ENCODE measurements at regions not wholly inside any gene's neighbourhood (a gene's known extent, or its start where the extent isn't known, plus 50 kb on each side); places are given as distances from the start of the nearest gene placed in this dataset.

DNA sequence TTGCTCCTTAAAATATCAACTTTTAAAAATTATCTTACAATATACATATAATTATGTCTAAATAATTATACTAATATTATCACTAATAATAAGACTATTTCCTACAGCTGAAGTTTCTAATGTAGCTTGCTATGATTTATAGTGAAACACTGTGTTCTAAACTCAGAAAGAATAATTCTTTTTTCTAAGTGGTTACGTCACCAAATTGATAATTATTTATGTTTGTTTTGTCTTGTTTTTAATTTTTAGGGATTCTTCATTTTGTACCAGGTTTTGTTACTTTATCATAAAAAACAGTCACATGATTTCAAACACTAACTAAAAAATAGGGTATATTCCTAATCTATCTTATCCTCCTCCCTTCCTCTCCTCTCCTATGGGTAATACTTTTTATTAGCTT is 662.1 kb downstream of the FRK start:
- DNase-seq, result no peak

DNA sequence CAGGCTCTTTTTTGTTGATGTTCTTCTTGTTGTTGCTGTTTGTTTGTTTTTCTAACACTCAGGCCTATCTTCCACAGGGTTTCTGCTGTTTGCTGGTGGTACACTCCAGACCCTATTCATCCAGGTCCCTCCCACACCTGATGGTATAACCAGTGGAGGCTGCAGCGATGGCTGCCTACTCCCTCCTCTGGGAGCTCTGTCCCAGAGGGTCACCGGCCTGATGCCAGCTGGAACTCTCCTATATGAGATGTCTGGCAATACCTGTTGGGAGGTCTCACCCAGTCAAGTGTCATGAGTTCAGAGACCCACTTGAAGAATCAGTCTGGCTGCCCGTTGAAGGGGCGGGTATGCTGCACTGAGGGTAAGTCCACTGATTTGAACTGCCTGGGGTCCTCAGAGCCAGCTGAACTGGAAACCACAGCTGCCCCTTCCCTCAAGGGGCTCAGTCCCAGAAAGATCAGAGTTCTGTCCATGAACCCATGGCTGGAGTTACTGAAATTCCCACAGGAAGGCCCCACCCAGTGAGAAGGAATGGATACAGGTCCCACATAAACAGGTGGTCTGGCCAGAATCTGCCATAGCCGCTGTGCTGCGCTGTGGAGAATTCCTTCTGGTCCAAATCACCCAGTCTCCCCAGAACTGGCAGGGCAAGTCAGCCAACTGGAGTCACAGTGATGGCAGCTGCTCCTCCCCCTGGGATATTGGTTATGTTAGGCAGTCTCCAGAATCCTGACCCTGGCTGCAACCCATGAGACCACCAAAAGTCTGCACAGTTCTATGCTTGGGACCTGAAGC is 664.4 kb downstream of the FRK start:
- no peak for DNase-seq

DNA sequence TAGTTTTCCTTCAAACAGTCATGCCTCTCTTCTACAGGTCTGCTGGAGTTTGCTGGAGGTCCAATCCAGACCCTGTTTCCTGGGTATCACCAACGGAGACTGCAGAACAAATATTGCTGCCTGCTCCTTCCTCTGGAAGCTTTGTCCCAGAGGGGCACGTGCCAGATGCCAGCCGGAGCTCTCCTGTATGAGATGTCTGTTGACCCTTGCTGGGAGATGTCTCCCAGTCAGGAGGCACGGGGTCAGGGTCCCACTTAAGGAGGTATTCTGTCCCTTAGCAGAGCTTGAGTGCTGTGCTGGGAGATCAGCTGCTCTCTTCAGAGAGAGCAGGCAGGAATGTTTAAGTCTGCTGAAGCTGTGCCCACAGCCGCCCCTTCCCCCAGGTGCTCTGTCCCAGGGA is 666.9 kb downstream of the FRK start:
- no peak for DNase-seq

DNA sequence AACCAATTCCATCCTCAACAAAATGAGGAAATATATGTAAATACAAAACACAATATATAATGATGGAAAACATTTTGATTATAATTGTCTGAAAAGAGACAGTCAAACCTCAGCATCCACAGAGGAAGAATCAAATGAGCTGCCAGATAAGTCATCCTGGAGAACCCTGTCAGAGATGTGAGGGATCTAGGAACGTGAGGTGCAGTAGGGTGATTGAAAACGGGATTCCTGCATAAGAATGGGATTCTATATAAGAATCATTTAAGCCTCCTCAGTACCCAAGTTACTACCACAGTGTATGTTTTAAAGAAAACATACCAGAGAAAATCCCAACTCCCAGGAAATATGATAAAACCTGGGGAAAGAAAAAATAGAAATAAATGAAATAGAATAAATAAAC is 690.5 kb downstream of the FRK start:
- no peak for DNase-seq

DNA sequence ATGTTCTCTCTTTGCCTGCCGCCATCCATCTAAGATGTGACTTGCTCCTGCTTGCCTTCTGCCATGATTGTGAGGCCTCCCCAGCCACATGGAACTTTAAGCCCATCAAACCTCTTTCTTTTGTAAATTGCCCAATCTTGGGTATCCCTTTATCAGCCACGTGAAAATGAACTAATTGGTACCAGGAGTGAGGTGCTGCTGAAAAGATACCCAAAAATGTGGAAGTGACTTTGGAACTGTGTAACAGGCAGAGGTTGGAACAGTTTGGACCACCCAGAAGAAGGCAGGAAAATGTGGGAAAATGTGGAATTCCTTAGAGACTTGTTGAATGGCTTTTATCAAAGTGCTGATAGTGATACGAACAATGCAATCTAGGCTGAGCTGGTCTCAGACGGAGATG is 694.9 kb downstream of the FRK start:
- no peak for DNase-seq

DNA sequence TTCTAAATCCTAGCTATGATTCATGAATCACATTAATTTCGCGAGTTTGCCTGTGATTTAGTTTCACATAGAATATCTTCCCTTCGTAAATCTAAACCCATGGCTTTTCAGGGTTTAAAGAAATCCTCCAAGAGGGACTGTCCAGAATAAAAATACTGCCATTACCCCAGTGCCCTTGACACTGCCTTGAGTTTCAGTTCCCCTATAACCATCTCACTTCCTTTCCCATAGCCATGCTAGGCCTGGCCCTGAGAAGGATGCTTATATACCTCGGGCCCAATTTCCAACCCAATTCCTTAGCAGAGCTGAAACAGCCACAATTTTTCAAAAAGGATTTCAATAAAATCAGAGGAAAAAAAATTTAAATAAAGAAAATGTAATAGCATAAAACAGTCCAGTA is 697.3 kb downstream of the FRK start:
- DNase-seq, result no peak

DNA sequence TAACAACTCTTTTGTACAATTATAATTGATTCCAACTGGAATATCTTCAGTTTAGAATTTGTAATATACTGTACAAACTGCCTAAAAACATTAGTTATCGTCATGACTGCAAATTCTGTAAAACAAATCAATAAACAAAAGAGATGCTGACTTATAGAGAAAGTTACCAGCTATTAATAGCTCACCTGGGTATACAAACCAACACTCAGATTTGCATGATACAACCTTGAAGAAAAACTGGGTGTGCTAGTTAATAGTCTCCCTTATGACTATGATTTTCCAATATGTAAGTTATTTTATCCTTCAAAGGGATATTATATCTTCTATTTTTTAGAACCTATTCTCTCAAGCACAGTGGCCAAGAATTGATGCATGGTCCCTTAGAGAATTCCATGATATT is 698.5 kb downstream of the FRK start:
- DNase-seq, result no peak

DNA sequence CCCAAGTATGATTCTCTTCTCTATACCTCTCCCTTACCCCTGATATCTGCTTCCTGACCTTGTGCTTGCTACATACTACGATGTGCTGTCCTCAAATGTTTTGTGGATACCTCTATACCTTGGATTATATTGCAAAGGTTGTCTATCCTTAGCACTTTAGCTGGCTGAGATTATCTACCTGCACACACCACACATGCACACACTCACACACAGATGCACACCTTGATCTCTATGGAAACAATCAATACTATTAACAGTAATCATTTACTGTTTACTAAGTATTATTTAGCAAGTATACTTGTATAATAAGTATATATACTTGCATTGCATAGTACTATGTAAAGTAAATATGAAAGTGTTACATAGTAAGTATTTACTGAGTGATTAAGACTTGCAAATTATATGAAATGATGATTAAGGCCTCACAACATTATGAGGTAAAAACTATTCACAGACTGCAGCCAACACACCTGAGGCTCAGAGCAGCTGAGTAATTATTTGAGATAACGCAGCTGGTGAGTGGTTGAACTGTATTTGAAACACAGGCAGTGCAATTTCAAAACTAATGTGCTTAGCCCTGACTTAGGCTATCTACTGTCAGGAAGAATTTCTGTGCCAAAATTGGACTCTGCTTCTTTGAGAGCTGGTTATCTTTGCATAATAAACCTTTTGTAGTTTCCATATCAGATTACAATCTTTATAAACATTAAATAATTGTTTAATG is 699.9 kb downstream of the FRK start:
- no peak for DNase-seq

DNA sequence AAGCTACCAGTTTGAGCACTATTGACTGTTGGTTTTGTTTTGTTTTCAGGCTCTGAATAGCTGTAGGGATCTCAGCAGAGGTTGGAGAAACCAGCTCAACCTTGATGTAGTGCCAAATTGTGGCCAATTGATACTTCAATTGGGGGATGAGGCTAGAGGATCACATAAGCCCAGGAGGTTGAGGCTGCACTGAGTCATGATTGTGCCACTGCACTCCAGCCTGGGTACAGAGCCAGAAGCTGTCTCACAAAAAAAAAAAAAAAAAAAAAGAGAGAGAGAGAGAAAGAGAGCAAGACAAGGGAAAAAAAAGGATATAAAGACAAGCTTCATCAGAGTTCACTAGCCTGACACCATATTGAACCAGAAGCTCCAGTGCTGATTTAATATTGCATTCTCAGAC is 702.1 kb downstream of the FRK start:
- no peak for DNase-seq

DNA sequence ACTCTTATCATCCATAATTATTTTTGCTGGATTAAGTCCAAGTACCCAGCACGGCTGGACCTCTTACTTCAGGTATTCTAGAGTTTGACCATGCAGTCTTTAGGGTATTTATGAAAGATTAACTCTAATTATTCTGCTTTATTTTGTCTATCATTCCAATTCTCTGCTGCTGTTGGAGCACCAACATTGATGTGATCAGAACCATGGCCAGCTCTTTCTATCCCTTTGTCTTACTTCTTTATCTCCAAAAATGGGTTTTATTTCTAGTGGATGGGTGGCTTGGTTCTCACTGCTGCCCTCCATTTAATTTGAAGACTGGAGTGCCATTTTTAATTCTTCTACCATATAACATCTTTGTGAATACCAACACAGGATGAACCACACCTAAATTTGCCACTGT is 704.3 kb downstream of the FRK start:
- no peak for DNase-seq

DNA sequence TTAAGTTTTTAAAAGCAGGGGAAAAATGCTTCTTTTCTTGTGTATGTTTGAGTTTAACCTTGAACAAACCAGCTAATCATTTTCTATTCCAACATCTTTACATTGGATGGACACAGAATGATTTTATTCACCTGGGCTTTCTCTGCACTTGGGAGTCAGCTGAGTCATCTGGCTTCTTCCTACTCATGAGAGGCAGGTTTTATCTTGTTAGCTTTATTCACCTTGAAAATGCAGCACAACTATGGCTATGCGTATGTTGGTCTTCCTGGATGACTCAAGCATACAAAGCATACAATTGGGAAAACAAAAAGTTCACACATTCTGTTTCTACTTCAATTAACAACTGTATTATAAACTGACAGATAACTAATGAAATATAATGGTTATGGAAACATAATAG is 737.7 kb downstream of the FRK start:
- no peak for DNase-seq

DNA sequence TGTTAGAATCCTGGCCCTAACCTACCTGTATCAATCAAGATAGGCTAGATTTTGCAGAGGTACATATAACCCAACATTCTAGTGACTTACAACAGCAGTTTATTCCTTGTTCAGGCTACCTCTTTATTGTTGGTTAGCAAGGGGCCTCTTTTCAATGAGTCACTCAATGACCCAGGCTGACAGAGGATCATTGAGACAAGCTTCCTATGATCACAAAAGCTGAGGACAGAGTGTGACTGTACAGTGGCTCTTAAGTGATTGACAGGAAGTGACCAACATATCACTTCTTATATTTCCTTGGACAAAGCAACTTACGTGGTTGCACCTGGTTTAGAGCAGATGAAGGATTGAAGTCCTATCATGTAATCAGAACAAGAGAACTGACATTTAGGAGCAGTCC is 740.9 kb downstream of the FRK start:
- no peak for DNase-seq

DNA sequence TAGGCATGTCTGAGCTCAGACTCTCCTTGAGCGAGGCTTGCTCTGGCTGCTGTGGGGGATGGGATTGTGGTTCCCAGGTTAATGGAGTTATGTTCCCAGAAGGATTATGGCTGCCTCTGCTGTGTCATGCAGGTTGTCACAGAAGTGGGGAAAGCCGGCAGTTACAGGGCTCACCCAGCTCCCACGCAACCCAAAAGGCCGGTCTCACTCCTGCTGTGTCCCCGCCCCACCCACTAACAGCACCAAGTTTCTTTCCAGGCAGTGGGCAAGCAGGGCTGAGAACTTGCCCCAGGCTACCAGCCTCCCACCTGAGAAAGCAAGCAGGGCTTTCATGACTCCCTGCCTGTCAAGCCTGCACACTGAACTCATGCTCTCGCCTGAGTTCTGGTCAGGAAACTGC is 750.5 kb downstream of the FRK start:
- DNase-seq, result no peak

DNA sequence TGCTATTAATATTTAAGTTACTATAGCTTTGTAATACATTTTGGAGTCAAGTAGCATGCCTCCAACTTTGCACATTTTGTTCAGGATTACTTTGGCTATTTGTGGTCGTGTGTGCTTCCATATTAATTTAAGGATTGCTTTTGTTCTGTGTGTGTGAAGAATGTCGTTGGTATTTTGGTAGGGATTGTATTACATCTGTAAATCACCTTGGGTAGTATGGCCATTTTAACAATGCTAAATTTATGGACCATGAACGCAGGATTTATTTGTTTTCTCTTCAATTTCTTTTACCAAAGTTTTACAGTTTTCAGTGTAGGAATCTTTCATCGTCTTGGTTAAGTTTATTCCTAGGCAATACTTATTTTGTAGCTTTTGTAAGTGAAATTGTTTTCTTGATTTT is 758.0 kb downstream of the FRK start:
- DNase-seq, result no peak

DNA sequence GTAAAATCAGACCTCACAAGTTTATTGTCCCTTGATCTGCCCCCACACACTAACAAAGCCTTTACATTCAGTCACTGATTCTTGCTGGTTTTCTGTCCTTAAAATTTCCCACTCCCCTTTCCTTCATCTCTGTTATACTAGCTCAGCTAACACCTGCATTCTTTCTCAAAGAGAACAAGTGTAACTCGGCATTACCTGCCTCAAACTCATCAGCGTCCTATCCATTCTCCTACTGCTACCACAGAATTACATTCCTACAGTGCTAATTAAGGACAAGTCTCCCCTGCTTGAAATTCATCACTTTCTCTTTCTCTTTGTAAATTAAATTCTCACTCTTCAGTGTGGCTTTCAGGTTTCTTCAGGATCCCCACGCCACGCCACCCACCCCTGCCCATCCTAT is 773.2 kb downstream of the FRK start:
- DNase-seq, result no peak

DNA sequence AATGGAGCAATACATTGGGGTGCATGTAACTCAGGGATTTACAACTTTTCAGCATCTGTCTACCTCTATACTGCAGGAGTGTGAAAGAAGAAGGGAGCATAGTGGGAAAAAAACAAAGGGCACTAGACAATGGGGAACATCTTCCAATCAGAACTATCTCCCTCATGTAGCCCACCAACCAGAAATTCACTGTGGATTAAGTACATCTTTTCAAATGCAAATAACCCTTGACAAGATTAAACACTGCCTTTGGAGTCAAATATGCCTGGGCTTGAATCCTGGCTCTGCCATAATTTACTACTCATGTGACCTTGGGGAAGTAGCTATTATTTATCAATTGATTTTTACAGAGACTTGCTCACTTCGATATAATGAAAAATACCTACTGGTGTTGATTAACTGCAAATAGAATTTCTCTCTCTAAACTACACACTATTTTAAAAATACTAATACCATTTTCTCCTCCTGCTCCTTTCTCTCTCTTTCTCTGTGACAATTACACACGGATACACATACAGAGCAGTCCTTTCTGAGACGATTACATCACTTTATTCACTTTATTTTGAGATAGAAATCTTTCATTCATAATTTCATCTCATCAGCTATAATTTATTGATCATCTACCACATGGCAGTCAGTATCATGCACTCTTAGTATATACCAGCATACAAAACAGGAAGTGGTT is 783.7 kb downstream of the FRK start:
- no peak for DNase-seq

DNA sequence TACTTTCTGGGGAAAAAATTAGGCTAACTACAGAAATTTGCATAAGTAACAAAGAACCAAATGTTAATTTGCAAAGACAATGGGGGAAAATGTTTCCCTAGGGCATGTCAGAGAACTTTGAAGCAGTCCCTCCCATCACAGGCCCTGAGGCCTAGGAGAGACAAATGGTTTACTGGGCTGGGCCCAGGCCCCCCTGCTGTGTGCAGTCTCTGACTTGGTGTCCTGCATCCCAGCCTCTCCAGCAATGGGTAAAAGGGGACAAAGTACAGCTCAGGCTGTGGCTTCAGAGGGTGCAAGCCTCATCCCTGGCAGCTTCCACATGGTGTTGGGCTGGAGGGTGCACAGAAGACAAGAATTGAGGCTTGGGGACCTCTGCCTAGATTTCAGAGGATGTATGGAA is 788.4 kb downstream of the FRK start:
- no peak for DNase-seq

DNA sequence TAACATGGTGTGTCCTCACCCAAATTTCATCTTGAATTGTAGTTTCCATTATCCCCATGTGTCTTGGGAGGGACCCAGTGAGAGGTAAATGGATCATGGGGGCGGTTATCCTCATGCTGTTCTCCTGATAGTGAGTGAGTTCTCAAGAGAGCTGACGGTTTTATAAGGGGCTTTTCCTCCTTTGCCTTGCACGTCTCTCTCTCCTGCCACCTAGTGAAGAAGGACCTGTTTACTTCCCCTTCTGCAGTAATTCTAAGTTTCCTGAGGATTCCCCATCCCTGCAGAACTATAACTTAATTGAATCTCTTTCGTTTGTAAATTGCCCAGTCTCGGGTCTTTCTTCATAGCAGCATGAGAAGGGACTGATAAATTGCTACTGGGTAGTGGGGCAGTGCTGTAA is 789.3 kb downstream of the FRK start:
- no peak for DNase-seq

DNA sequence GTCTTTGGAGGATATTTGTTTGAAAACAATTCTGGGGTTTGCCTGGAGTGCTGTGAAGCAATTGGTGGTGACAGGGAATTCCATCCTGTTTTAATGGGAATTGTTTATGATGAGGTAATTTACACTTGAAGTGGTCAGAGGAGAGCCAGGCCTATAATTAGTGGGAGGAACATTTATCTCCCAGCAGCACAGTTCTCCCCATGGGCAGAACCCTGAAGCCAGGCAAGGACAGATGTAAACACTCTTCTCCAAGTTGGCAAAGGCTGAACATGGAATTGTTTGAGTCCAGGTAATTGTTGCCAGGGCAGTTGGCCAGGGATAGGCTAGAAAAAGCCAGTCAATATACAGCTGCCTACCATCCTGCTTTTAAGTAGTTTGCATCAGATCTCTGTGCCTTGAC is 789.7 kb downstream of the FRK start:
- DNase-seq, result no peak

DNA sequence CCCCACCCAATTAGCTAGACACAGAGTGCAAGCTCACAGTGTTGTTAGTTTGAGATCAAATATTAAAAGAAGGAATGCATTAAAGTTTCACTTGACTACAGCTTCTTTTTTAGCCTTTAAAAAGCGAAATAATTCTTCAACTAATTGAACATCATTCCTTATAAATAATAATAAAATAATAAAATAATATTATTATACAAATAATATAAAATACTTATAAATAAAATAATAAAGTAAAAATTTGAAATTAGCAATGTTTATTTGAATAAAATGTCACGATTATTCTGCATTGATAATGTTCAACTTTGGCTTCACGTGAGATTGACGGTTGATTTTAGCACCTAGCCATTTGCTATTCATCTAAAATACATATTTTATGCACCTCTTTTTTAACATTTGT is 819.3 kb downstream of the FRK start:
- DNase-seq, result no peak

DNA sequence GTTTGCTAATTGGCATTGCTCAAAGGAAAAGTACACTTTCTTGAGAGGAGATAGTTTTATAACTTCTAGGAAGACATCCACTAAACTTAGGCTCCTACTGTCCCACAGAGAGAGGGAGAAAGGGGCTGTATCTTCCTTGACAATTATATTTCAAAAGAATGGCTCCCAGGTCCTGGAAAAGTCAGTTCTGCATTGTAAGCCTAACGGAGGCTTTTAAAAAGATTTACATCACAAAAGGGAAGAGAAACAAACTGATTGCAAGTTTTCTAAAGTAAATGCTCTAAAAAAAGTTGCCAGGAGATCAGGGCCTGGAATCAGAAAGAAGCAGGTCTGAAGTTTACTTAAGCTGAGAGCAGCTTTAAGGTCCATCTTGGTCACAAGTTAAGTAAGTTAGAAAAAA is 839.5 kb downstream of the FRK start:
- DNase-seq, result no peak

DNA sequence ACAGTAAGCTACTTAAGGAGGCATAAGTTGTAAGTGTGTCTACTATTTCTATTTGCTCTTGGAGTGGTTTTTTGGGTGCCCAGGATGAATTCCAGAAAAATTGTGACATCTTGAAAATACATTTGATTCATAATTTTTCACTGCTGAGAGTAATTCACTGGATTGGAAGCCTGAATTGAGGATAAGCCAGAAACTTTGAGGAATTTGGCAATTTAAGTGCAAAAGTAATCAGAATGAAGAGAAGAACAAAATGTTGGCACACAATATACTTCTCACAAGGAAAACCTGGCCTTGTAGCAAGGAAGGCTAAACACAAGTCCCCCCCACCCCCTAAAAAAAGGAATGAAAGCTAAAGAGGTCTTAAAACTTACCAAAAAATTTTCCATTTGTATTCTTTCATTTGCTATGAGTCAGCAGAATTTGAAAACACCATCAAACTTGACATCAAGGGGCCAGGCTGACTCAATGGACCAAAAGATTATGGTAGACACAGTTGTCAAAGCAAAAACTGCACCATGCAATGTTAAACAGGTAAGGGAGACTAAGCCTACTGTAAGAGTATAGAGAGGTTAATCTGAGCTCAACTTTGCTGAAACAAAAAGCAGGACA is 840.0 kb downstream of the FRK start:
- no peak for DNase-seq

DNA sequence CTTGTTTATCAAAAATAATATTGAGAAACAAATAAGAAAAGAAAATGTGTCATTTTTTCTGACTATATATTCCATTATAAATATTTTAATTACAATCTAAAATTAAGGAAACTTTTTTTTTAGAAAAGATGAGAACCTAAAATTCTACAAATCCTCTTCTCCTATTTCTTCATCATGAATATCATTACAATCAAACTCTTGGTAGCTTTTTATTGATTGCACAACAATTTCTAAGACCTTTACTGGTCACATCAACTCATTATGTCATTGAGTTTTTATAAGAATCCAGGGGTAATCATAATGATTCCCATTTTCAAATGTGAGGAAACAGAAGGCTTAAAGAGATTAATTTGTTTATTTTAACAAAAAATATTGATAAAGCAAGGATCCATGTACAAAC is 841.0 kb downstream of the FRK start:
- DNase-seq, result no peak

DNA sequence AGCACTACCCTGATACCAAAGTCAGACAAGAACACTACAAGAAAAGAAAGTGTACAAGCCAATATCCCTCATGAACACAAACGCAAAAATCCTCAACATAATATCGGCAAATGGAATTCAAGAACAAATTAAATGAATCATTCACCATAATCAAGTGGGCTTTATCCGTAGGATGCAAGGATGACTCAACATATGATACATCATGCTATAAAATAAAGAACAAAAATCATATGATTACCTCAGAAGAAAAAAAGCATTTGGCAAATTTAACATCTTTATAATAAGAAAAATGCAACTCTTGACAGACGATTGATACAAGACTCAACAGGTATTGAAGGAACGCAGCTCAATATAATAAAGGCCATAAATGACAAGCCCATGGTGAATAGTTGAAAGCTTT is 843.9 kb downstream of the FRK start:
- DNase-seq, result no peak

Data from hematopoietic multipotent progenitor cell treated with erythropoietin and hydrocortisone succinate and interleukin-3 and kit ligand, for 6 days (in vitro differentiated cells).